AG09309 (cell line): ENCODE measurements at regions not wholly inside any gene's neighbourhood (a gene's known extent, or its start where the extent isn't known, plus 50 kb on each side); places are given as distances from the start of the nearest gene placed in this dataset.
"Not testable (repeated sequence)": the region's sequence is repeated elsewhere in the genome, so short reads cannot be mapped to it uniquely, and the experiment has no call there.

Experiments
- DNase-seq: peaks from one replicate; pipeline ENCODE4 v3.0.0-alpha.2; 2010; ENCODE audit warnings: low read depth
- H3K4me3 ChIP-seq: 2 replicates; pipeline ENCODE4 v1.5.1; 2011; ENCODE audit warnings: mild to moderate bottlenecking, low read depth, low read length, moderate library complexity; ENCODE audit not compliant: control insufficient read depth
- CTCF ChIP-seq: IDR thresholded peaks from 2 replicates; pipeline ENCODE4 v1.5.1; 2011; ENCODE audit warnings: mild to moderate bottlenecking, low read depth, low read length, inconsistent platforms; ENCODE audit not compliant: insufficient read depth, control insufficient read depth; ENCODE audit errors: missing control alignments

- TF ChIP-seq CTCF: no peak
- H3K4me3 ChIP-seq: no peak overlapping the region
- DNase-seq: no peak
Observed at GRCh38 chr2:75389271-75389670, 171.5 kb downstream of the EVA1A start.

DNA sequence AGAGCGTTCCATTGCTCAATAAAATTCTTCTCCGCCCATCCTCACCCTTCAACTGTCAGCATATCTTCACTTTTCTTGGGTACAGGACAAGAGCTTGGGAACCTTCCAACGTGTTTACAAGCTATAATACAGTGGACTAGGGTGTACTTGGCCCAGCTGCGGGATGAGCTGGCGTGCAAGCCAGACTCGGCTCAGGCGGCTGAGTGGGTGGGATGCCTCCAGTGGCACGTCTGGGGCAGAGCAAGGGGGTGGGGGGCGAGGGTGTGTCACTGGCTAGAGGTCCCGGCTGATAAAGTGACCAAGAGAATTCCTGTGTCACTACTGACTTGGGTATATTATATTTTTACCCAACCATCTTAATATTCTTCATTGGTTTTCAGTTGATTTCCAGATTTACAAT is 179.7 kb downstream of the EVA1A start:
- no peak for TF ChIP-seq CTCF
- DNase-seq: no peak
- H3K4me3 ChIP-seq: no peak overlapping the region

DNA sequence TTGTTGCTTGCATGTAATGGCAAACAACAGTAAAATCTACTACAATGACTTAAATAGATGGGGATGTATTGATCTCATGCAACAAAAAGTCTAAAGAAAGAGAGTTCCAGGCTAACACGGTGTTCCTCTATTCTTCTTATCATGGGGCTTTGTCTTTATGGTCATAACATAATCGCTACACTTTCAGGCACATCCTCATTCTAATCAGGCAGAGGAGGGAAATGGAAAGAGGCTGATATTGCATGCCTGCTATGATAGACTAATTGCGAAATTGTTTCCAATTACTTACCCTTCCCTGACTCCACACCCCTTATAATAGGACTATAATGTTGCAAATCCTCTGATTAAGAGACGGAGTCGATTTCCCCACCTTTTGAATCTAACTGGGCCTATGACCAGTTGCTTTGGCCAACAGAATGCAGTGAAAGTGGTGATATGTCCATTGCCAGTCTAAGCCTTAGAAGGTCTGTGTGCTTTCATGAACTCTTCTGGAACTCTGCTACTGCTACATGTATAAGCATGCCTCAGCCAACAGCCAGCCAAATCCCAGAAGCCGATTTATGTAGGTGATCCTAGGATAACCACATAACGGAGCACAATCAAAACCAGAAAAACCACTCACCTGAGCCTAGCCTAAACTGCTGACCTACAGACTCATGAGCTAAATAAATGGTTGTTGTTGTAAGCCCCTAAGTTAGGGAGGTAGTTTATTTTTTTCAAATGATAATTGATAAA is 180.3 kb upstream of the TACR1 start:
- DNase-seq: no peak
- H3K4me3 ChIP-seq: no peak overlapping the region
- no peak for TF ChIP-seq CTCF

- no peak overlapping the region for H3K4me3 ChIP-seq
- no peak for TF ChIP-seq CTCF
Observed at GRCh38 chr2:75375646-75376582, 176.6 kb upstream of the TACR1 start.

DNA sequence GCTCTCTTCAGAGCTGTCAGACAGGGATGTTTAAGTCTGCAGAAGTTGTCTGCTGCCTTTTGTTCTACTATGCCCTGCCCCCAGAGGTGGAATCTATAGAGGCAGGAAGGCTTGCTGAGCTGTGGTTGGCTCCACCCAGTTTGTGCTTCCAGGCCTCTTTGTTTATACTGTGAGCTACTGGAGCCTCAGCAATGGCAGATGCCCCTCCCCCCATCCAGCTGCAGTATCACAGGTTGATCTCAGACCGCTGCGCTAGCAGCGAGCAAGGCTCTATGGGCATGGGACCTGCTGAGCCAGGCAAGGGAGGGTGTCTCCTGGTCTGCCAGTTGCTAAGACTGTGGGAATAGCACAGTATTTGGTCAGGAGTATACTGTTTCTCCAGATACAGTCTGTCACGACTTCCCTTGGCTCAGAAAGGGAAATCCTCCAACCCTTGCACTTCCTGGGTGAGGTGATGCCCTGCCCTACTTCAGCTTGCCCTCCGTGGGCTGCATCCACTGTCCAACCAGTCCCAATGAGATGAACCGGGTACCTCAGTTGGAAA is 175.2 kb upstream of the TACR1 start:
- DNase-seq, H3K4me3 ChIP-seq: not testable (repeated sequence)

More at GRCh38 chr2:75375646-75376582, 176.6 kb upstream of the TACR1 start:
- no peak for DNase-seq

DNA sequence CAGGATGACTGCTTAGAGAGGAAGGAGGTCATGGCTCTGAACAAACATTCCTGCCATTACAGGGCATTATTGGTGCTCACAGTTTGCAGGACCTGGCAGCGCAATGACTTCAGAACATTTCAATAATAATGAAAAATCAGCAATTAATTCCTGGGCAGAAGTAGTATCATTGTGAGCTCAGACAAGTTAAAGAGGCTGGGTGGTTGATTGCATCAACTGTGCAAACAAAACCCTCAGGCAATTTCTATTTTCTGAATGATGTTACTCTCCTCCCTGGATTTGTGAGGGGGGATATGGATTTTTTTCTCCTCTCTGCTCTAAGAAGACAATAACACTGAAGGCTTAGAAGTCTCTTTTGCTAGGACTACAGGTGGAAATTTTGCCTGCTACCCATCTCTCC is 168.1 kb upstream of the TACR1 start:
- no peak for TF ChIP-seq CTCF
- DNase-seq: no peak
- no peak overlapping the region for H3K4me3 ChIP-seq

DNA sequence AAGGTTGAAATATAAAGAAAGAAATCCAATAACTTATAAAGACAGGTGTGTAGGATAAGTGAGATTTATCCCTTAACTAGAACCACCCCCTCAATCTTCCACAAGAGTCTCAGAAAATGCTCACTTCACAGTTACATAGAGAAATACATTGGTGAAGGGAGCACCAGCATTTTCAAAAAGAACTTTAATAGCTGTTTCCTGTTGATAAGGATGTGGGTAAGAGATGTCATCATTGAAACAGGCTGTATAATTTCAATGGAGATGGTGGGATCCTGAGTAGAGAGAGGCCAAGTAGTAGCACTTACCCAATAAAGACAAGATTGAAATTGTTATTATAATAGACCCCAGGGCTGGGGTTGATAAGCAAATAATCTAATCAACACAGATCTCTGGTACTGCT is 162.2 kb upstream of the TACR1 start:
- no peak overlapping the region for H3K4me3 ChIP-seq
- DNase-seq: no peak
- no peak for TF ChIP-seq CTCF
